Loucy (cell line): ENCODE measurements at regions not wholly inside any gene's neighbourhood (a gene's known extent, or its start where the extent isn't known, plus 50 kb on each side); places are given as distances from the start of the nearest gene placed in this dataset.

Source experiments
- H2AFZ ChIP-seq: fragments of 200-600 bp; sonication (generic); 2 replicates; pipeline ENCODE4 v1.6.0; 2016; ENCODE audit warnings: antibody characterized with exemption, mild to moderate bottlenecking, low read length, moderate library complexity
- H3F3A ChIP-seq: fragments of 200-600 bp; 2 replicates; pipeline ENCODE4 v1.6.0; 2016; ENCODE audit warnings: antibody characterized with exemption, low read depth, mild to moderate bottlenecking
- H3K27me3 ChIP-seq: fragments of 200-600 bp; sonication (generic); 2 replicates; pipeline ENCODE4 v1.6.1; 2014; ENCODE audit warnings: low read length, mild to moderate bottlenecking; ENCODE audit not compliant: insufficient read depth, poor library complexity, severe bottlenecking
- H3K36me3 ChIP-seq: fragments of 200-600 bp; sonication (generic); 2 replicates; pipeline ENCODE4 v1.6.1; 2016; ENCODE audit warnings: low read length; ENCODE audit not compliant: insufficient read depth
- H3K4me1 ChIP-seq: fragments of 200-600 bp; sonication (generic); 2 replicates; pipeline ENCODE4 v1.5.1; 2014; ENCODE audit warnings: low read length, mild to moderate bottlenecking; ENCODE audit not compliant: insufficient read depth, poor library complexity, severe bottlenecking
- H3K4me2 ChIP-seq: fragments of 200-600 bp; sonication (generic); 2 replicates; pipeline ENCODE4 v1.6.0; 2014; ENCODE audit warnings: antibody characterized with exemption, low read length, low read depth, mild to moderate bottlenecking; ENCODE audit not compliant: poor library complexity, severe bottlenecking
- H3K4me3 ChIP-seq: fragments of 200-600 bp; sonication (generic); 2 replicates; pipeline ENCODE4 v1.5.1; 2014; ENCODE audit warnings: low read length, mild to moderate bottlenecking, mixed read lengths; ENCODE audit not compliant: poor library complexity, severe bottlenecking
- H3K79me2 ChIP-seq: fragments of 200-600 bp; sonication (generic); 2 replicates; pipeline ENCODE4 v1.6.1; 2014; ENCODE audit warnings: low read length; ENCODE audit not compliant: insufficient read depth
- H3K9ac ChIP-seq: fragments of 200-600 bp; sonication (generic); 2 replicates; pipeline ENCODE4 v1.6.0; 2014; ENCODE audit warnings: mild to moderate bottlenecking, low read depth, low read length, moderate library complexity; ENCODE audit not compliant: poor library complexity, severe bottlenecking
- H3K9me2 ChIP-seq: fragments of 200-600 bp; sonication (generic); replicated peaks from 2 replicates; pipeline ENCODE4 v1.6.1; 2016; ENCODE audit warnings: low read depth, low read length, mixed read lengths
- H3K9me3 ChIP-seq: fragments of 200-600 bp; sonication (generic); 2 replicates; pipeline ENCODE4 v1.6.1; 2014; ENCODE audit warnings: mild to moderate bottlenecking, antibody characterized with exemption, low read length, low read depth; ENCODE audit not compliant: insufficient read depth
- H4K20me1 ChIP-seq: fragments of 200-600 bp; sonication (generic); 2 replicates; pipeline ENCODE4 v1.6.0; 2014; ENCODE audit warnings: antibody characterized with exemption, low read length, mild to moderate bottlenecking; ENCODE audit not compliant: insufficient read depth, poor library complexity, severe bottlenecking
- CTCF ChIP-seq: fragments of 200-600 bp; sonication (generic); conservative IDR thresholded peaks from 2 replicates; pipeline ENCODE4 v1.5.1; 2014; ENCODE audit warnings: mild to moderate bottlenecking, antibody characterized with exemption, low read length
- EZH2phosphoT487 ChIP-seq: fragments of 200-600 bp; IDR thresholded peaks from 2 replicates; pipeline ENCODE4 v1.6.1; 2018; ENCODE audit warnings: antibody characterized with exemption, mild to moderate bottlenecking, moderate library complexity, borderline replicate concordance

- no peaks in the 10 kb centered on the region for H3K27me3 ChIP-seq
- no peaks in the 10 kb centered on the region for H3K36me3 ChIP-seq
- no peak for TF ChIP-seq EZH2phosphoT487
- TF ChIP-seq CTCF, result no peak
- H2AFZ ChIP-seq, result peak overlapping the region; percentile 54
- H3K9me3 ChIP-seq, result no peaks in the 10 kb centered on the region
- peak overlapping the region; percentile 80 for H3K4me2 ChIP-seq
- H3K4me3 ChIP-seq, result peak overlapping the region; percentile 84
- no peaks in the 10 kb centered on the region for H3F3A ChIP-seq
- no peaks in the 10 kb centered on the region for H4K20me1 ChIP-seq
- peak overlapping the region; percentile 66 for H3K9ac ChIP-seq
- H3K79me2 ChIP-seq, result no peaks in the 10 kb centered on the region
- H3K9me2 ChIP-seq, result no peaks in the 10 kb centered on the region
- H3K4me1 ChIP-seq, result peaks cover 35% of the 10 kb centered on the region
These were observed 217.2 kb upstream of the MKLN1 start for GRCh38 chr7:131110297-131111080.

GRCh38 chr7:131111081-131111576 lies 216.5 kb upstream of the MKLN1 start:
- Histone ChIP-seq H3K79me2 (no peaks in the 10 kb centered on the region), H3K4me1 (peaks cover 35% of the 10 kb centered on the region), H3K27me3 (no peaks in the 10 kb centered on the region), H3K9me2 (no peaks in the 10 kb centered on the region), H3K4me3 (no peak overlapping the region), H2AFZ (no peak overlapping the region), H3K9ac (no peak overlapping the region), H3K9me3 (no peaks in the 10 kb centered on the region), H3F3A (no peaks in the 10 kb centered on the region), H3K36me3 (no peaks in the 10 kb centered on the region), H3K4me2 (peak overlapping the region; percentile 80), H4K20me1 (no peaks in the 10 kb centered on the region)
- TF ChIP-seq CTCF, result no peak
- TF ChIP-seq EZH2phosphoT487, result no peak

GRCh38 chr7:131111792-131112191 lies 215.9 kb upstream of the MKLN1 start:
- H3K4me2 ChIP-seq, result no peak overlapping the region
- no peaks in the 10 kb centered on the region for H3K79me2 ChIP-seq
- no peaks in the 10 kb centered on the region for H3K27me3 ChIP-seq
- no peaks in the 10 kb centered on the region for H3K9me3 ChIP-seq
- no peak overlapping the region for H3K4me3 ChIP-seq
- peaks cover 35% of the 10 kb centered on the region for H3K4me1 ChIP-seq
- TF ChIP-seq EZH2phosphoT487 (no peak), CTCF (no peak)
- no peaks in the 10 kb centered on the region for H3K9me2 ChIP-seq
- H4K20me1 ChIP-seq, result no peaks in the 10 kb centered on the region
- no peak overlapping the region for H3K9ac ChIP-seq
- H2AFZ ChIP-seq, result no peak overlapping the region
- H3K36me3 ChIP-seq, result no peaks in the 10 kb centered on the region
- no peaks in the 10 kb centered on the region for H3F3A ChIP-seq
